Lung (tissue), 11 donors: ENCODE measurements at regions not wholly inside any gene's neighbourhood (a gene's known extent, or its start where the extent isn't known, plus 50 kb on each side); places are given as distances from the start of the nearest gene placed in this dataset.

Experiments
- ATAC-seq: fragments of 200-7000 bp; cut with Tn5 transposase; one replicate; pipeline ENCODE4 v1.9.1; 2020; ENCODE audit warnings: moderate number of reproducible peaks; ENCODE audit not compliant: insufficient read depth, low FRiP score
- DNase-seq, 3 donors: peaks; one replicate each; pipeline ENCODE4 v3.0.0-alpha.2; 2013 to 2017
- H3K27ac ChIP-seq, 2 donors: one replicate each; pipeline ENCODE4 v1.5.1; 2013; ENCODE audit warnings: mild to moderate bottlenecking in 2 of 2, moderate library complexity in 2 of 2, control low read depth in 1 of 2, inconsistent platforms in 1 of 2, low read depth in 1 of 2, low read length in 1 of 2
- H3K27me3 ChIP-seq, 3 donors: one replicate each; pipeline ENCODE4 v1.5.1; 2013; ENCODE audit warnings: low read length in 2 of 3; ENCODE audit not compliant: control insufficient read depth in 3 of 3, insufficient read depth in 3 of 3
- H3K36me3 ChIP-seq, 4 donors: one replicate each; pipeline ENCODE4 v1.5.1; 2013; ENCODE audit warnings: low read length in 4 of 4, mild to moderate bottlenecking in 1 of 4, moderate library complexity in 1 of 4; ENCODE audit not compliant: control insufficient read depth in 4 of 4, insufficient read depth in 4 of 4
- H3K4me1 ChIP-seq, 5 donors: one replicate each; pipeline ENCODE4 v1.5.1; 2013; ENCODE audit warnings: low read length in 5 of 5, mild to moderate bottlenecking in 2 of 5, moderate library complexity in 1 of 5; ENCODE audit not compliant: control insufficient read depth in 5 of 5, insufficient read depth in 5 of 5
- H3K4me3 ChIP-seq: one replicate; pipeline ENCODE4 v1.5.1; 2013; ENCODE audit warnings: mild to moderate bottlenecking, control low read depth, moderate library complexity
- H3K9ac ChIP-seq, 2 donors: one replicate each; pipeline ENCODE4 v1.5.1; 2013; ENCODE audit warnings: low read length in 2 of 2, control low read depth in 1 of 2; ENCODE audit not compliant: insufficient read depth in 1 of 2
- H3K9me3 ChIP-seq, 4 donors: one replicate each; pipeline ENCODE4 v1.5.1; 2013; ENCODE audit warnings: low read length in 3 of 4, mild to moderate bottlenecking in 1 of 4, moderate library complexity in 1 of 4; ENCODE audit not compliant: control insufficient read depth in 4 of 4, insufficient read depth in 3 of 4
- CTCF ChIP-seq: IDR thresholded peaks from 2 replicates; pipeline ENCODE4 v1.5.1; 2012; ENCODE audit warnings: mild to moderate bottlenecking; ENCODE audit errors: control extremely low read depth, extremely low read depth
- WGBS, 2 donors: extraction: QIAGEN DNeasy Blood & Tissue Kit; methylation state at CpG; one replicate each; pipeline ENCODE4 v1.1.7; 2013; 5-methylcytosine and 5-hydroxymethylcytosine counted together
- donor health status: control.
- donor health status: control.
- donor health status: Bipolar disorder and iron deficiency.
- donor health status: healthy.
- donor health status: DM: yes; HTN: yes; CAD: no.

DNA sequence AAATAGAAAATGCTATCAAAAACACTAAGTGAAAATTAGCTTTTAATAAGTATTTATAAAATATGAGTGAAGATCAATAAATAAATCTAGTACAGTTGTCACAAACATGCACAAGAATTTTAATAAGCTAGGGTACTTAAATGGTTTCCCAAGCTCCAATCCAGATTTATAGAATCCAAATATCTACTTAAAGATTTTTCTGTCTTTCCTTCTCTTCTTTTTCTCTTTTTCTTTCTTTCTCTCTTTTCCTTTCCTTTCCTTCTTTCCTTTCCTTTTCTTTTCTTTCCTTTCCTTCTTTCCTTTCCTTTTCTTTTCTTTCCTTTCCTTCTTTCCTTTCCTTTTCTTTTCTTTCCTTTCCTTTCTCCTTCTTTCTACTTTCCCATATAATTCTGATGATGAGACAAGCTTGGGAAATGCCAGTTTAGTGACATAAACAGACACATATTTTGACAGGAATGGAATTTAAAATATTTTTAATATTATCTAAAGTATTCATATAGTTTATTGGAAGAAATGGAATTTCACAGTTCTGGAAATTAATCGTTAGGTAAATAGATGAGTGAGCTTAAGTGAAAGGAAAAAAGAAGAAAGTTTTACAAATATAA is 832.8 kb downstream of the NR2F1-AS1 start:
- ATAC-seq (no peak), DNase-seq (no peak)
- Histone ChIP-seq H3K27me3 (no peaks in the 10 kb centered on the region), H3K9me3 (no peaks in the 10 kb centered on the region), H3K4me1 (no peaks in the 10 kb centered on the region), H3K36me3 (no peaks in the 10 kb centered on the region), H3K27ac (no peak overlapping the region), H3K4me3 (no peak overlapping the region), H3K9ac (no peak overlapping the region)
- WGBS, 2 donors: 87 to 88% methylated on average over 1 of the region's 1 CpG
- no peak for TF ChIP-seq CTCF

DNA sequence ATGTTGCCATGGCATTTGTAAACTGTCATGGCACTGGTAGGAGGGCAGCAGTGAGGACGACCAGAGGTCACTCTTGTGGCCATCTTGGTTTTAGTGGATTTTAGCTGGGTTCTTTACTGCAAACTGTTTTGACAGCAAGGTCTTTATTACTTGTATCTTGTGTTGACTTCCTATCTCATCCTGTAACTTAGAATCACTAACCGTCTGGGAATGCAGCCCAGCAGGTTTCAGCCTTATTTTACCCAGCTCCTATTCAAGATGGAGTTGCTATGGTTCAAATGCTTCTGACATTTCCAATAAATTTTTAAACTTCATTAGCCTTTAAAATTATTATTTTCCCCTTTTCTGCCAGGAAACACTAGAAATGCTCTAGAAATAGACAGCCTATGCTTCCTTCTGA is 839.1 kb downstream of the NR2F1-AS1 start:
- Histone ChIP-seq H3K27ac (no peak overlapping the region), H3K36me3 (no peaks in the 10 kb centered on the region), H3K27me3 (no peaks in the 10 kb centered on the region), H3K9me3 (no peaks in the 10 kb centered on the region), H3K9ac (no peak overlapping the region), H3K4me3 (no peak overlapping the region), H3K4me1 (no peaks in the 10 kb centered on the region)
- 81 to 83% methylated on average over 2 of the region's 2 CpGs for WGBS, 2 donors
- TF ChIP-seq CTCF: no peak
- DNase-seq (no peak), ATAC-seq (no peak)

DNA sequence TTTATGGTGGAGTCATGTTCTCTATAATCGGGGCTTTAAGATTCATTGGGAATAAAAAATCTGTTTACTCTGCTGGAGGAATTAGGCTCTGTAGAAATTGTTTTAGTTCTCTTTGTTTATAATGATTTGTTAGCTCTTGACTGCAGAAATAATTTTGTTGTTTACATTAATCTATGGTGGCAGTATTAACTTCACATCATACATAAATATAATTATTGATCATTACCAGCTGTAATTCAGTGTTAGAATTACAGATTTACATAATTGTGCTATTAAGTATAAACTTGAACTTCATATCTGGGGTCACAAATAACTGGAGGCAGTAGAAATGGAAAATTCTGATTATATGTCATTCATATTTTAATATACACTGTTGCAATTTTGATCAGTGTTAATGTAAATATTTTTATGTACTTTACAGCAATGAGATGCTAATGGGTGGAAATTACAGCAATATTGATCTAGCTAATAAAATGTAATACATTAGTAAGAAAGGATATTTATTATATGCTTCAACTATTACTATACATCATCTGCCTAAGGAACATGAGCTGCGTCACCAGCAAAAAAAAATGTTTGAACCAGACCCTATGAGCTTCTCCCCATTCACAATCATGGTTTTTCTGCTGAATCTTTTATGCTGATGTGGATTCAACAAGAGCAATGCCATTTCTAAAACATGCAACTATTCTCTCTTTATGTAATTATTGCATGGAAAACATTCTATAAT is 846.6 kb downstream of the NR2F1-AS1 start:
- Histone ChIP-seq H3K27me3 (no peaks in the 10 kb centered on the region), H3K4me1 (peaks cover 0 to 16% (median 0%) of the 10 kb centered on the region in 5 donors), H3K9me3 (no peaks in the 10 kb centered on the region), H3K9ac (no peak overlapping the region), H3K4me3 (no peak overlapping the region), H3K27ac (no peak overlapping the region), H3K36me3 (no peaks in the 10 kb centered on the region)
- DNase-seq (peak in 2 of 3 donors; percentile 75 to 83), ATAC-seq (no peak)
- TF ChIP-seq CTCF: no peak
- 76 to 80% methylated on average over 2 of the region's 2 CpGs for WGBS, 2 donors
